ENCODE measurements at regions not wholly inside any gene's neighbourhood (a gene's known extent, or its start where the extent isn't known, plus 50 kb on each side); places are given as distances from the start of the nearest gene placed in this dataset.

DNA sequence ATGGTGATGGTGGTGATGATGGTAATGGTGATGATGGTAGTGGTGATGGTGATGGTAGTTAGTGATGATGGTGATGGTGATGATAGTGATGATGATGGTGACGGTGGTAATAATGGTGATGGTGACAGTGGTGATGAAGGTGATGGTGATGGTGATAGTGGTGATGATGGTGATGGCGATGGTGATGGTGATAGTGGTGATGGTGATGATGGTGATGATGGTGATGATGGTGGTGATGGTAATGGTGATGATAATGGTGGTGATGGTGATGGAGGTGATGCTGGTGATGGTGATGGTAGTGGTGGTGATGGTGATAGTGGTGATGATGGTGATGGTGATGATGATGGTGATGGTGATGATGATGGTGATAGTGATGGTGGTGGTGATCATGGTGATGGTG lies 148.7 kb upstream of the TNRC6C start:
- no peak for FAIRE-seq

DNA sequence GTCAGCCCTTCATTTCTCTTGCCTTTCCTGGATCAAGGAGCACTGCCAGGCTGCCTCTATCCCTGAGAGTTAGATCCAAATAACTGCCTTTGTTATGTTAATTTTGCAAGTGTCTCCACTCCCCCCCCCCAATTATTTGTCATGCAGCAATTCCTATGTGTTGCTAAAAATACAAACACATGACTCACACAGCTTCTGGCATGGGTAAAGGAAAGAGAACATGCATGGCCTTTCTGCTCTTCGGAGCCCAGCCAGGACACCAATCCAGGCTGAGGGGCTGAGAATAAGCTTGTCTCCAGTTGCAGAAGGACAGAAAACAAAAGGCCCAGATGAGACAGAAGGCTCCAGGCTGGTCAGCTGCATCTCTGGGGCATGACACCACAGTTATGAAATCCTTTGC lies 148.0 kb upstream of the TNRC6C start:
- FAIRE-seq, result no peak

DNA sequence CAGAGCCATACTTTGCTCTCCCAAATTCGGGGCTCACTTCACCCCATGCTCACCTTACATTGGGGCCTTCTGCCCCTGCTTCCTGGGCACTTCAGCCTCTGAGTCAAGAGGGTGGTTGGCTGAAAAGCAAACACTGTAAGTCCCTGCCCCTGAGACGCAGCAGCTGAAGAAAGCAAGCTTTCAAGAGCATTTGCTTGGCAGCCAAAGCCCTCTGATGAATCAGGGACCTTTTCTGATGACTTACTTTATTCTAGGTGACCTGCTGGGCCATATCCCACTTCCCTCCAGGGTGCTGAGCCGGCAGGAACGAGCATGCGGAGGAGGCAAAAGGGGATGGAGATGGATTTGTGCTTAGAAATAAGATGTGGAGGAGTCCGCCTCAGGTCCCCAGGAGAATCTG lies 147.0 kb upstream of the TNRC6C start:
- FAIRE-seq, result no peak

DNA sequence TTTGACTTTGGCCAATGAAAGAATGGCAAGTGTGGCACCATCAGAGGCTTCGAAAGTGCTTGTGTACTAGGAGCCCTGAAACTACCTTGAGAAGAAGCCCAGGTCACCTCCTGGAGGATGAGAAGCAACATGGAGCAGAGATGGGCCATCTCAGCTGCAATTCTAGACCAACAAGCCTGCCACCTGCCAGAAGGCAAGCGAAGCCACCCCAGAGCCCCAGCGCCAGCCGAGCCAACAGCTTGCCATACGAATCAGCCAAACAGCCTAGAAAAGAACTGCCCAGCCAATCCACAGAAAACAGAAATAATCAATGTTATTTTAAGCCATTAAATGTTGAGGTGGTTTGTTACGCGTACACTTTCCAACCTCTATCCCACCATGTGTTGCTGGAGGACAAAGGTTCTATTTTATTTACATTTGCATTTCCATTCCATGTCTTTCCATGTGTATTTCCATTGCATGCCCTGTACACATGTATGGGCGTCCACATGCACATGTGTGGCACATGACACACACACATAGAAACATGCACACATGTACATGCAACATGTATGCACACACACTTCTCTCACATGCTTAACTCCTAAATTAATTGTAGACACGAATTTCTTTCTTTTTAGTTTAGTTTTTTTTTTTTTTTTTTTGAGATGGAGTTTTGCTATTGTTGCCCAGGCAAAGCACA lies 144.3 kb upstream of the TNRC6C start:
- no peak for FAIRE-seq

DNA sequence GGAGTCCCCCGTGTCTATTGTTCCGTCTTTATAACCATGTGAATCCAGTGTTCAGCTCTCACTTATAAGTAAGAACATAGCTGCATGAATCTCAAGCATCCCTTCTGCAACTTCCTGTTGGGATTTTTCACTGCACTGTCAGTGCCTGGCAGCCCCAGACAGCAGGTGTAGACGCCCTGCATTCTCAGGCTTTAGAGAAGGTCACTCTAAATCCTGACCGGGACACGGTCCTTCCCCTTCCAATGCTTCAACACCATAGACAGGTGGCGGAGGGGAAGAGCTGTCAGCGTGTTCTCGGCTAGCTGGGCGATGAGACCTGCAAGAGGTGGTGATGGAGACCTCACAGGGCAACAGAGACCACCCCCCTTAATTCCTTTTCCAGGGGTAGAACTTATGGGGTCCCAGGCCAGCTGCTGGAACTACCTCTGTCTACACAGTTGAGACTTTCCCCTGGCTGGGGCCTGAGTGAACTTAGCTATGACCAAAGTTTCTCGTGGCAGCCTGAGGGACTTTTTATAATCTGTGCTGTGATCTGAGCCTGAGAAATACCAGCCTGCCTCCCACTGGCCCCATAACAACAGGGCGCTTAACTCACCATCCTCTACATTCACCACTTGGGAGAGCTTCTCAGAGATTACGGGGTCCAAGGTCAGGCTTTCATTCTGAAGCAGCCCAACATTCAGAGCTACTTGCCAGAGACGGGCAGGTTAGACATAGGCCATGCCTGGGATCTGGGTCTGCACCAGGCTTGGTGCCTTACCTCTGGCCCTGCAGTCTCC lies 143.2 kb upstream of the TNRC6C start:
- no peak for FAIRE-seq

DNA sequence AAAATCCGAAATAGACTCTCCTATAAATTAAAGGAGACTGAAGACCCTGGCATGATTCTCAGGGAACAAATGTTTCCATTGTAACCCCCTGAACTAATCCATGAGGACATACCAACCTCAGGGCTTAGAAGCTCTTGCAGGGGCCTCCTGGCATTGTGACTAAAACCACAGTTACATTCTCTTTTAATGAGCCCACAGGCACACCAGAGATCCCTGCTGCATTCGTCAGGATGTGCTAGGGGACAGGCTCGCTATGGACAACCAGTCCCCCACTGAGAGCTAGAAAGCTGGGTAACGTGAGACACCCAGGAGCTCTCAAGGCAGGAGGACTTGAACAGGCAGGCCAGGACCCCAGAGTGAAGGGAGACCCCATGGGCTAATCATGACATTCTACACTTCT lies 140.6 kb upstream of the TNRC6C start:
- no peak for FAIRE-seq

DNA sequence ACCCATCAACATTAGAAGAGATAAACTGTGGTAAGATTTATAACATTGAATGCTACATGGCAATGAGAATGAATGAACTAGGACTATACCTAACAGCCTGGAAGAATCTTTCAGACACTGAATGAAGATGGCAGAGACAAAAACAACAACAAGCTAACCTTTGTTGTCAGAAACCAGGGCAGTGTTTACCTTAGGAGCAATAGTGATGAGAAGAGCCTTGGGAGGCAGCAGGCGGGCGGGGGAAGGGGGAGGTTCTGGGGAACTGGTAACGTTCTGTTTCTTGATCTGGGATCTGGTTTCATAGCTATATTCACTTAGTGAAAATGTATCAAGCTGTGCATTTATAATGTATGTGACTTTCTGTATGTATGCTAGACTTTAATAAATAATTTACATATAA lies 139.0 kb upstream of the TNRC6C start:
- no peak for FAIRE-seq

DNA sequence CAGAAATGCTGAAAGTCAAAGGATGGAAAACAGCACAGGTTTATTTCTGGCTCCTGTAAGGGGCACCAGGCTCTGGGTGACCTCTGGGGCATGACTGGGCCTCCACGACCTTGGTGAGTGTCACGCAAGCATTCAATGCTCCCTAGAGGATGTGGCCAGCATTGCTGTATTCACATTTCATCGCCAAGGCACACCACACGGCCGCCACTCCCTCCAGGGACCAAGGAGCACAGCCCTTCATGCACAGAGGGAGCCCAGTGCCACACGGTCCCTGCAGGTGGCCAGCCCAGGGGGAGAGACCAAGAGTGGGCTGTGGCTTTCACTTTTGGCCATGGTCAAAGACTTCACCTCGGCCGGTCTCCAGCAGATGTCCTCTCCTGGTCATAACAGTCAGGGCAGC lies 137.4 kb upstream of the TNRC6C start:
- FAIRE-seq, result no peak

DNA sequence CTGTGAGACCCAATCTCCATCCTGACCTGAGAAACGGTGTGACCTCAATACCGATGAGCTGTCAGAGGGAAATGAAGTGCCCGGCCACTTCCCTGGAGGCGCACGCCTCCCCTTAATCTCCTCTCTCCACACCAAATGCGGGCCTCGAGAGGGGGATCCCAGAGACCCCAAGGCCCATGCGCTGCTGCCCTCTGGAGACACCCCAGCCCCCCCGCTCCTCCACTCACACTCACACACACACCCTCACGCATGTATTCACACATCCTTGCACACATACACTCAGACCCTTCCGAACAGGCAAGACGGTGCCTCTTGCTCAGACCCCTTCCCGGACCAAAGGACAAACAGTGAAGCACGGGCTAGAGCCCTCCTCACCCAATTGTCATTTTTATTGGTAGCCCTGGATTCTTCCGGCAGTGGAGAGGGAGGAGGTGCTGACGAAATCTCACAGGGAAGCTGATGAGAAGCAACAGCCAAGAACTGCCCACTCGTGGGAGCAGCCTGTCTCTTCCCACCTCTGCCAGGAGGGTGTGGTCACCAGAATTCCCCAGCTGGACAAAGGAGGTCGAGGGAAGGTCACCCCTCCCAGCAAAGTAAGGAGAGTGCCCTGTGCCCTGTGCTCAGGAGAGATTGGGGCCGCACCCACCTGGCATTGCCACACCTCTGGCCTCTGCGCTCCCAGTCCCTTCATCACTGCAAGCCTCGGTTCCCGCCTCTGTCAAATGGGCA lies 136.0 kb upstream of the TNRC6C start:
- FAIRE-seq, result no peak

DNA sequence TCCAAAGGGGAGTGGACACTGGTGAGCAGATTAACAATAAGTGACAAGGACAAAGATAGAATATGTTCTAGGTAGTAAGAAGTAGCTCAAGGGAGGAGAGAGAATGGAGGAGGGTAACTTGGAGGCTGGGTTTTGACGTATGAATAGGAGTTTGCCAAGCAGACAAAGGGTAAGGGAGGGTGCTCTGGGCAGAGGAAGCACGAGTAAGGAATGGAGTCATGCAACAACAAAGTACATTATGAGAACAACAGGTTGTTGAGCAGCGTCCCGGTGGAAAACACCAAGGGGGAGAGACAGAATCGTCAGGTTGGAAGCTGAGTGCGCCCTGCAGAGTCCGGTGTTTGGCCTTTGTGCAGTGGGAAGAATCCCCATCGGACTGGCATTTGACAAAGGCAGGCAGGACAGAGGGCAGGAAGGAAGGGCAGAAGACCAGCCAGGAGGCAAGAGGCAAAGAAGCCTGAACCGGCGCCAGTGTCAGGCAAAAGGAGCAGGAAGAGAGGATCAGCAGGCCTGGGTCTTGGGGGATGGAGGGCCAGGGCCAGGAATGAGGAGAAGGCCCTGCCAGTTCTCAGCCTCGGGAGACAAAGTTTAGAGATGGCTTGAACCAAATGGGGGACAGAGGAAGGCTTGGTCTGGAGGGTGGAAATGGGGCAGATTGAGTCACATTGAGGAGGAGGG lies 134.3 kb upstream of the TNRC6C start:
- FAIRE-seq, result no peak

DNA sequence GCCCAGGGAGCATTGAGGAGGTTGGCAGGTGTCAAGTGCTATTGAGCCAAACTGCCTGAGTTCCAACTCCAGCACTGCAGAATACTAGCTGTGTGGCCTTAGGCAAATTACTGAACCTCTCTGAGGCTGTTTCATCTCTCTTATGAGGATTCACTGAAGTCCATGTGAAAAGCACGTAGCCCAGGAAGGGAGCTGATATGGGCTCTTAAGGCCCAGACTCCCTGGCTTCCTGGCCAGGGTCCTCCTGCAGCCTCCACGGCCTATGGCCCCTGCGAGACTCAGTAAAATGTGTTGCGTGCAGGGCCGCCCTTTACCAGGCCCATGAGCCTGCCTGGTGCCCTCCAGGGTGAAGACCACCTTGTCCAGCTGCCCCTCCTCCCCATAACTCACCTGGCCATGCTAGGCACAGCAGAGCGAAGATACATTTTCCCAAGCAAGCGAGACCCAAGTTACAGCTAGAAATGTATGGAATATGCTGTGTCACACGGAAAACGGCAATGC lies 133.7 kb upstream of the TNRC6C start:
- FAIRE-seq, result no peak

DNA sequence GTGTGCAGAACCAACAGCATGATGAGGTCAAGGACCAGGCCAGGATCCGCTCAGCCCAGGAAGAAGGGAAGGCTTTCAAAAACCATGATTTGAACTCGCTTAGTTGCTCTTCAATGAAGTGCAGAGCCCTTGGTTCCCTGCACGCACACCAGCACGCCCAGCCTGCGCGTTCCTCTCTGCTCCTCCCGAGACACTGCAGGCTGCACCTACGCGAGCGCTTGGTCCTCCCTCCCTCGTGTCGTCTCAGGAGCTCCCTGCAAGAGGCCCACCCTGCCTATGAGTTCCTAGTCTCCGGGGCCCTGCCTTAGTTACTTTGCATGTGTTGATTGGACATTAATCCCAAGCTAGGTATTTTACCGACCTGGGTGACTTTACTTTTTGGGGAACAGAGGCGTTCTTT lies 132.9 kb upstream of the TNRC6C start:
- FAIRE-seq, result no peak

DNA sequence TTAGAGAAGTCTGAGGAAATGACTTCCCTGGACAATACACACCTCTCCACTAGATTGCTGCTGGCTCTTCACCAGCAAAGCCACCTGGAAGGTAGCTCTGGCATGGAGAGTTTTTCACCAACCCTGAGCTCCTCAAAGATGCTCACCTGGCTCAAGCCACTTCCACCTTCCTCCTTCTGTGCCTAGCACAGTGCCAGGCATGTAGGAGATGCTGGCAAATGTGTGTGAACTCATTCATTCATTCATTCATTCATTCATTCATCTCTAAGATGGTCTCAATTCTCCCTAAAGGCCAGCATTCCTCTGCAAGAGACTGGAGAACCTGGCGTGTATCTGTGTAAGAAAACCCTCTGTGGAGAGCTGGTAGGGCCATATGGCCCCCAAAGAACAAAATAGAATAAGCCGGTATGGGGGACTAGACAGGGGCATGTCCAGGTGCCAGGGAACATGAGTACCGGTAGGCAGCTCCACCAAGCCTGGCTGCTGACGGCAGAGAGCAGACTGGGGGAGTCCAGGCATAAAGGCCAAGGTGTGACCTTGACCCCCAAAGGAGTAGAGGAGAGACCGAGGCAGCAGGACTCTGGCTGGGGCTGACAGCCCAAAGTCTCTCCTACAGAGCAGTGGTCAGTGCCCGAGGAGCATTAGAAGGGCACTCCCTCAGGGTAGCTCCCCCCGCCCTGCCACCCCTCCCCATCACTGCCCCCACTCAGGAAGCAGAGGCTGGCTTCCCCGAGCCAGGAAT lies 132.2 kb upstream of the TNRC6C start:
- no peak for FAIRE-seq

DNA sequence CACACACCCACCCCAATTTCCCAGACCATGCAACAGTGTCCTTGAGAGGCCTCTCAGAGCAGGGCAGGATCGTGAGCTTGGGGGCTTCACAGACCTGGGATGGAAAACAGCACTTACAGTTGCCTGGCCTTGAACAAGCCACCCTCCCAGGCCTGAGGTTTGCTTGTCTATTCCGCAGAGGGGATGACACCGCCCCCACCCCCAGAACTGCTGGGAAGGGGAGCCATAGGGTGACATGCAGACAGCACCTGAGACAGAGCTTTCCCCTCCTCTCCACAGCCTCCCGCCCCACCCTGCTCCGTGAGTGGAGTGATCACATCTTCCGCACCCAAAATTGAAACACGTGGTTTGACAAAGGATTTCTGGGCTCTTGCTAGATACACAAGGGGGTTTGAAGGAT lies 131.5 kb upstream of the TNRC6C start:
- no peak for FAIRE-seq

DNA sequence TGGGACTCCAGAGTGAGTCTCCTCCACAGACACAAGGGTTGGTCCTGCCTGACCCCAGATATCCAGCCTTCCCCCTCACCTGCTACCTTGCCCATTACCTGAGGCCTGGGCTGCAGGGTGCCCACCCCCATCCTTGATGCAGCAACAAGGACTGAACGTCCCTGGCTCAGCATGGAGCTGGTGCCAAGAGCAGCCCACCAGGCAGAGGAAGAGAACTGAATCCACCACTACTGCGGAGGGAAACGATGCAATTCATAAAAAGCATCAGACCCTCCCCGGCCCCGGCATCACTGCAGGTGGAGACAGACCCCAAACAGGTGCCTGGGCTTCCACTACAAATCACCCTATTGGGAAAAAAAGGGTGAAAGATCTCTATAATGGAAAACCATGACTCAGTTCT lies 131.0 kb upstream of the TNRC6C start:
- no peak for FAIRE-seq

DNA sequence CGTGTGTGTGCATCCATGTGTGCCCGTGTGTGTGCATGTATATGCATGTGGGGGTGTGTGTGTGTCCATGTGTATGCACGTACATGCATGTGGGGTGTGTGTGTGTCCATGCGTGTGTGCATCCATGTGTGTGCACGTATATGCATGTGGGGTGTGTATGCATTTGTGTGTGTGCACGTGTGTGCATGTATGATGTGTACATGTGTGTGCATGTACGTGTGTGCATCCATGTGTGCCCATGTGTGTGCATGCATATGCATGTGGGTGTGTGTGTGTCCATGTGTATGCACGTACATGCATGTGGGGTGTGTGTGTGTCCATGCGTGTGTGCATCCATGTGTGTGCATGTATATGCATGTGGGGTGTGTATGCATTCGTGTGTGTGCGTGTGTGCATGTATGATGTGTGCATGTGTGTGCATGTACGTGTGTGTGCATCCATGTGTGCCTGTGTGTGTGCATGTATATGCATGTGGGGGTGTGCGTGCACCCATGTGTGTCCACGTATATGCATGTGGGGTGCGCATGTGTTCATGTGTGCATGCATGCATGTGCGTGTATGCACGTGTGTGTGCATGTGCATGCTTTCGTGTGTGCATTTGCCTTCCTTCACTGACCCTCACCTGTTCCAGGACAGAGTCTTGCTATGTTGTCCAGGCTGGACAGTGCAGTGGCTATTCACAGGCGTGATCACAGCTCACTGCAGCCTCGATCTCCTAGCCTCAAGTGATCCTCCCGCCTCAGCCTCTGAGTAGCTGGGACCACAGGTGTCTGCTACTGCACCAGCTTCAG lies 129.6 kb upstream of the TNRC6C start:
- FAIRE-seq, result no peak

DNA sequence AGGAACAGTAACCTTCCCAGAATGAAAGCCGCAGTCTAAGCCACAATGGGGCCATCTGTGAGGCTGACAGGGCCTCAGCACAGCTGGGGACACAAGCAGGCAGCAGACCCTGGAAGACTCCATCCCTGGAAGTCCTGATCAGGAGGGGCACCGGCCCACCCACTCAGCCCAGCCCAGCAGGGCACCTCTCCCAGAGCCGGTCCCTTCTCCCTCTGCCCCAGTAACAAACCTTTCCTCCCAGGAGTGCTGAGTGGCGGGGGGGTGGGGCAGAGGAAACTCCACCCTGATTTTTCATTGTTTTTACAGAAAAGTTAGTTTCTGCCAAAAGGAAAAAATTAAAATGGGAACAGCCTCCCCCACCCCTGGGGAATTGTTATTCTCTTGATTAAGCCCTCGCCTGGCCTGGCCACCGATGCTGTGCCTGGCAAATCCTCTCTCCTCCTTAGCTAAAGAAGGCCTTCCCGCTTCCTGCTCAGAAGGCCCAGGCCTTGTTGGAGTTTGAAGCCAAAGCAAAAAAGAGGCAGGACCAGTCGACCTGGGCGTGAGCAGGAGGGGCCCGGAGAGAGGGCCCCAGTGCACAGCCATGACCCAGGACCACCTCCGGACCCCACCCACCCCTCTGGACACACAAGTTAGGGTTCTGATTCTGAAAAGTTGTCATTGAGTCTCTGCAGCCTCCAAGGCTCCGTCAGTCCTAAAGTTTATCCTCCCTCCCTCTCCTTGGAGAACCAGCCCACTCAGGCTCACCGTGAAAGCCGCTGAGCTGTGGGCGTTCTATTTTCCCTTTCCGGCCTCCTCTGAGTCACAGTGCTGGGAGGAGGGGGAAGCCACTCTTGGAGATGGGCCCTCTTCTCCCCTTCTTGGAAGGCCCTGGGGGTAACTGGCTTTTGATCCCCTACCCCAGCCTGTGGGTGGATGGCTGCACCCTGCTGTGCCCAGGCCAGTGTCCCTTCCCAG lies 128.4 kb upstream of the TNRC6C start:
- FAIRE-seq, result no peak

DNA sequence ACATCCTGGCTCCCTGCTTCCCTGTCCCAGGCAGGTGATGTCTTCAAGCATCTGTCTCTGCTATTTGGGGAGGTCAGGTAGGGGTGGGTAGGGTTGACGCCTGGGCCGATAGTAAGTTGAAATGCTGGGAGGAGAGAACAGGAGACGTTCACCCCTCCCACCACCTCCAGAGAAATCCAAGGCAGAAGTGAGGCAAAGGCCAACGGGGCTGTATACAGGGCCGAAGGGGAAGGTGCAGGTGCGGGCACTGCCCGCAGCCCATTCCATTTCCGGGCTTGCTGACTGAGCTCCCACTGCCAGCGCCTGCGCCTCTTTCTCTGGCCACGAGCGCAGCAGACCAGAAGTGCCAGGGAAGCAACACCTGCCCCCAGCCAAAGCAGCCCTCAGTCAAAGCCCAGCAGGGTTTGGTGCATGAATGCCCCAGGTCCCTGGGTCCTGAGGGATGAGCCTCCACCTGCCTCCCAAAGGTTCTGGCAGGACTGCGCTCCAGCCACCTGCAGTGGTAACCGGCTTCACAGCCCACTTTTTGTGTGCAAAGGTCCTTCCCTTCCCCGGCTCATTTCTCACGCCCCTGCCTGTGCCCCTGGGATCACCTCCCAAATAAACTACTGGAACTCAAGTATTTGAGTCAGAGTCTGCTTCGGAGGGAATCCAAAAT lies 127.6 kb upstream of the TNRC6C start:
- no peak for FAIRE-seq

DNA sequence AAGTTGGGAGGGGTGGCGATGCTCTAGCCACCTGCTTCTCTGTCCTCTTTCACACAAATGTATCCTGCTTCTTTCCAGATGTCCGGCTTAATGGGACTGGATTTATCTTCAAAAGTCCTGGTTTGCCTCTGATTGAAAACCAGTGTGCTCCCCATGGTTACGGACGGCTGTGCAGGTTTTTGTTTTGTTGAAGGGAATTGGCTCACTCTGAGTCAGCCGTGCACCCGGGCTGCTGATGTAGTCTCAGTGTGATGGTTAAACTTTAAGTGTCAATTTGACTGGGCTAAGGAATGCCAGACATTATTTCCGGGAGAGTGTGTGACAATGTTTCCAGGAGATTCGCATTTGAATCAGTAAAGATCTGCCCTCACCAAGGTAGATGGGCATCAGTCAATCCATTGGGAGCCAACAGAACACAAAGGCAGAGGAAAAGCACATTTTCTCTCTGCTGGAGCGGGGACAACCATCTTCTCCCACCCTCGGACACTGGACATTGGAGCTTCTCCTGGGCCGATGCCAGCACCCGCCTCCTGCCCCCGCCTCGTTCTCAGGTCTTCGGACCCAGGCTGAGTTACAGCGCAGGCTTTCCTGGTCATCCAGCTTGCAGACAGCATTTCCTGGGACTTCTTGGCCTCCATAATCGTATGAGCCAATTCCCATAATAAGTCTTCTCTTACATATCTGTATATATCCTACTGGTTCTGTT lies 126.9 kb upstream of the TNRC6C start:
- FAIRE-seq, result no peak

All from islet of Langerhans (tissue), 1 donor.